Liver (tissue), 8 donors: ENCODE measurements at regions not wholly inside any gene's neighbourhood (a gene's known extent, or its start where the extent isn't known, plus 50 kb on each side); places are given as distances from the start of the nearest gene placed in this dataset.

Experiments
- DNase-seq: peaks from one replicate; pipeline ENCODE4 v3.0.0-alpha.2; 2017; ENCODE audit warnings: low spot score
- H3K27ac ChIP-seq, 2 donors: one replicate each; pipeline ENCODE4 v1.7.0; 2013; ENCODE audit warnings: inconsistent platforms in 2 of 2, low read length in 2 of 2, control low read depth in 1 of 2, low read depth in 1 of 2, mild to moderate bottlenecking in 1 of 2
- H3K27me3 ChIP-seq, 4 donors: one replicate each; pipeline versions ENCODE4 v1.6.1 to v1.7.0; 2013; ENCODE audit warnings: low read length in 3 of 4, inconsistent platforms in 1 of 4, mild to moderate bottlenecking in 1 of 4, moderate library complexity in 1 of 4; ENCODE audit not compliant: control insufficient read depth in 4 of 4, insufficient read depth in 4 of 4
- H3K36me3 ChIP-seq, 4 donors: one replicate each; pipeline versions ENCODE4 v1.6.1 to v1.7.0; 2013; ENCODE audit warnings: low read length in 3 of 4, mild to moderate bottlenecking in 3 of 4, low read depth in 1 of 4, moderate library complexity in 1 of 4; ENCODE audit not compliant: control insufficient read depth in 4 of 4, insufficient read depth in 3 of 4
- H3K4me1 ChIP-seq, 4 donors: one replicate each; pipeline versions ENCODE4 v1.6.1 to v1.7.0; 2013; ENCODE audit warnings: low read length in 3 of 4, mild to moderate bottlenecking in 3 of 4, moderate library complexity in 1 of 4; ENCODE audit not compliant: control insufficient read depth in 4 of 4, insufficient read depth in 4 of 4
- H3K4me3 ChIP-seq, 3 donors: one replicate each; pipeline versions ENCODE4 v1.6.1 to v1.7.0; 2013; ENCODE audit warnings: low read length in 3 of 3, control low read depth in 1 of 3, low read depth in 1 of 3, mild to moderate bottlenecking in 1 of 3
- H3K9ac ChIP-seq, 2 donors: one replicate each; pipeline ENCODE4 v1.7.0; 2013; ENCODE audit warnings: low read length in 2 of 2, mild to moderate bottlenecking in 2 of 2, moderate library complexity in 2 of 2, control low read depth in 1 of 2, low read depth in 1 of 2
- H3K9me3 ChIP-seq, 4 donors: one replicate each; pipeline versions ENCODE4 v1.6.1 to v1.7.0; 2013; ENCODE audit warnings: low read length in 3 of 4; ENCODE audit not compliant: control insufficient read depth in 4 of 4
- ATF3 ChIP-seq: IDR thresholded peaks from 2 replicates; pipeline ENCODE4 v1.6.1; 2016; ENCODE audit warnings: antibody characterized with exemption
- CTCF ChIP-seq: fragments of 150-350 bp; IDR thresholded peaks from 2 replicates; pipeline ENCODE4 v1.5.1; 2017; ENCODE audit warnings: improper control_type of control experiment, low read depth, low read length; ENCODE audit not compliant: missing input control
- EGR1 ChIP-seq, 2 donors: IDR thresholded peaks; 2 replicates each; pipeline ENCODE4 v1.6.1; 2016 to 2018; ENCODE audit warnings: antibody characterized with exemption in 2 of 2, low read depth in 2 of 2
- FOXA1 ChIP-seq: IDR thresholded peaks from 2 replicates; pipeline ENCODE4 v1.6.1; 2016; ENCODE audit warnings: antibody characterized with exemption
- FOXA2 ChIP-seq: IDR thresholded peaks from 2 replicates; pipeline ENCODE4 v1.6.1; 2016; ENCODE audit warnings: antibody characterized with exemption
- GABPA ChIP-seq, 2 donors: IDR thresholded peaks in 1 of 2; conservative IDR thresholded peaks in 1 of 2; 2 replicates each; pipeline ENCODE4 v1.6.1; 2016; ENCODE audit warnings: antibody characterized with exemption in 2 of 2, mild to moderate bottlenecking in 1 of 2, moderate library complexity in 1 of 2
- HNF4A ChIP-seq, 2 donors: conservative IDR thresholded peaks; 2 replicates each; pipeline ENCODE4 v1.6.1; 2016; ENCODE audit warnings: antibody characterized with exemption in 2 of 2, mild to moderate bottlenecking in 2 of 2
- HNF4G ChIP-seq: IDR thresholded peaks from 2 replicates; pipeline ENCODE4 v1.6.1; 2016; ENCODE audit warnings: antibody characterized with exemption
- JUND ChIP-seq, 2 donors: IDR thresholded peaks; 2 replicates each; pipeline ENCODE4 v1.6.1; 2016; ENCODE audit warnings: antibody characterized with exemption in 2 of 2
- MAX ChIP-seq: IDR thresholded peaks from 2 replicates; pipeline ENCODE4 v1.6.1; 2016; ENCODE audit warnings: antibody characterized with exemption
- RAD21 ChIP-seq, 2 donors: IDR thresholded peaks; 2 replicates each; pipeline ENCODE4 v1.6.1; 2016; ENCODE audit warnings: antibody characterized with exemption in 2 of 2, mild to moderate bottlenecking in 2 of 2
- REST ChIP-seq: IDR thresholded peaks from 2 replicates; pipeline ENCODE4 v1.6.1; 2016; ENCODE audit warnings: antibody characterized with exemption, mild to moderate bottlenecking
- RXRA ChIP-seq, 2 donors: IDR thresholded peaks; 2 replicates each; pipeline ENCODE4 v1.6.1; 2017 to 2018; ENCODE audit warnings: antibody characterized with exemption in 2 of 2, mild to moderate bottlenecking in 1 of 2
- SP1 ChIP-seq: IDR thresholded peaks from 2 replicates; pipeline ENCODE4 v1.6.1; 2018; ENCODE audit warnings: antibody characterized with exemption, mild to moderate bottlenecking
- TAF1 ChIP-seq: conservative IDR thresholded peaks from 2 replicates; pipeline ENCODE4 v1.6.1; 2016; ENCODE audit warnings: antibody characterized with exemption, mild to moderate bottlenecking
- YY1 ChIP-seq: IDR thresholded peaks from 2 replicates; pipeline ENCODE4 v1.6.1; 2016; ENCODE audit warnings: antibody characterized with exemption, mild to moderate bottlenecking
- ZBTB33 ChIP-seq: IDR thresholded peaks from 2 replicates; pipeline ENCODE4 v1.6.1; 2016; ENCODE audit warnings: antibody characterized with exemption
- WGBS: extraction: QIAGEN DNeasy Blood & Tissue Kit; methylation state at CpG from one replicate; pipeline ENCODE4 v1.1.7; 2013; 5-methylcytosine and 5-hydroxymethylcytosine counted together
- donor health status: healthy.
- donor health status: healthy.
- donor health status: healthy.
- donor health status: healthy.
- donor health status: healthy.

GRCh38 chr3:88369767-88370166 lies 220.0 kb downstream of the C3orf38 start:
- Histone ChIP-seq H3K9ac (no peak overlapping the region), H3K27me3 (no peaks in the 10 kb centered on the region)

GRCh38 chr3:88385090-88385489 lies 235.3 kb downstream of the C3orf38 start:
- WGBS = 63% methylated on average over 5 of the region's 5 CpGs
- Histone ChIP-seq H3K27ac (no peak overlapping the region), H3K9me3 (no peaks in the 10 kb centered on the region)

More at GRCh38 chr3:88369767-88370166, 220.0 kb downstream of the C3orf38 start:
- no peak overlapping the region for H3K27ac ChIP-seq
- WGBS = 83% methylated on average over 2 of the region's 2 CpGs
- TF ChIP-seq ZBTB33 (no peak), SP1 (no peak), ATF3 (no peak), JUND (IDR thresholded peaks at IDR 0.05) (no peak), RXRA (IDR thresholded peaks at IDR 0.05) (no peak), CTCF (no peak), MAX (no peak), GABPA (IDR thresholded peaks at IDR 0.05 in 1 of 2, conservative IDR thresholded peaks at IDR 0.05 in 1 of 2) (no peak), HNF4G (no peak), FOXA2 (no peak), FOXA1 (no peak)
- peaks cover 0 to 3% (median 0%) of the 10 kb centered on the region in 4 donors for H3K9me3 ChIP-seq
- no peaks in the 10 kb centered on the region for H3K4me1 ChIP-seq
- H3K4me3 ChIP-seq = no peak overlapping the region
- H3K36me3 ChIP-seq = no peaks in the 10 kb centered on the region
- no peak for DNase-seq

GRCh38 chr3:88398581-88398980 lies 248.8 kb downstream of the C3orf38 start:
- Histone ChIP-seq H3K27me3 (no peaks in the 10 kb centered on the region), H3K9ac (no peak overlapping the region), H3K4me3 (no peak overlapping the region), H3K36me3 (no peaks in the 10 kb centered on the region), H3K9me3 (no peaks in the 10 kb centered on the region), H3K27ac (no peak overlapping the region), H3K4me1 (no peaks in the 10 kb centered on the region)
- DNase-seq = no peak
- TF ChIP-seq CTCF = no peak
- TF ChIP-seq HNF4A (conservative IDR thresholded peaks at IDR 0.05) = no peak
- no peak for TF ChIP-seq EGR1 (IDR thresholded peaks at IDR 0.05; ENCODE audit: low read depth in 2 of 2)
- no peak for TF ChIP-seq RXRA (IDR thresholded peaks at IDR 0.05)
- no peak for TF ChIP-seq JUND (IDR thresholded peaks at IDR 0.05)
- no peak for TF ChIP-seq ATF3
- TF ChIP-seq RAD21 (IDR thresholded peaks at IDR 0.05) = no peak
- TF ChIP-seq MAX = no peak
- no peak for TF ChIP-seq TAF1
- no peak for TF ChIP-seq YY1
- no peak for TF ChIP-seq HNF4G
- TF ChIP-seq GABPA (IDR thresholded peaks at IDR 0.05 in 1 of 2, conservative IDR thresholded peaks at IDR 0.05 in 1 of 2) = no peak
- TF ChIP-seq SP1 = no peak
- no peak for TF ChIP-seq REST
- TF ChIP-seq FOXA1 = no peak

More at GRCh38 chr3:88385090-88385489, 235.3 kb downstream of the C3orf38 start:
- Histone ChIP-seq H3K4me3 (no peak overlapping the region), H3K4me1 (no peaks in the 10 kb centered on the region), H3K9ac (no peak overlapping the region), H3K27me3 (peaks cover 0 to 3% (median 0%) of the 10 kb centered on the region in 4 donors), H3K36me3 (no peaks in the 10 kb centered on the region)
- no peak for TF ChIP-seq JUND (IDR thresholded peaks at IDR 0.05)
- no peak for DNase-seq
